BJ (cell line): ENCODE measurements at regions not wholly inside any gene's neighbourhood (a gene's known extent, or its start where the extent isn't known, plus 50 kb on each side); places are given as distances from the start of the nearest gene placed in this dataset.

Experiments used
- CTCF ChIA-PET: fragments of 350-600 bp; formaldehyde crosslinking; extraction: SDS; loops from one replicate; lab custom pipeline; 2021; ENCODE audit warnings: antibody characterized with exemption, inconsistent platforms; lab: Yijun Ruan, JAX
- POLR2A ChIA-PET: fragments of 300-600 bp; sonication (Branson Sonifier 250); formaldehyde crosslinking; extraction: SDS; loops from one replicate; lab custom pipeline; 2021; ENCODE audit warnings: antibody characterized with exemption; lab: Charles Lee
- DNase-seq: peaks from one replicate; pipeline ENCODE4 v3.0.0-alpha.2; 2011; ENCODE audit warnings: low read depth
- H3K27me3 ChIP-seq: 2 replicates; pipeline ENCODE4 v1.6.0; 2011; ENCODE audit warnings: low read length; ENCODE audit not compliant: control insufficient read depth, insufficient read depth
- H3K36me3 ChIP-seq: 2 replicates; pipeline ENCODE4 v1.5.1; 2011; ENCODE audit warnings: low read length; ENCODE audit not compliant: control insufficient read depth, insufficient read depth
- H3K4me3 ChIP-seq: 2 replicates; pipeline ENCODE4 v1.5.1; 2011; ENCODE audit warnings: low read depth, mild to moderate bottlenecking, control low read depth, low read length
- CTCF ChIP-seq: IDR thresholded peaks from 2 replicates; pipeline ENCODE4 v1.5.1; 2011; ENCODE audit warnings: low read depth, mild to moderate bottlenecking, control low read depth, inconsistent platforms, low read length, moderate library complexity; ENCODE audit not compliant: insufficient read depth

- ChIA-PET POLR2A (no interaction called here), CTCF (no interaction called here)
- no peaks in the 10 kb centered on the region for H3K27me3 ChIP-seq
- DNase-seq: no peak
- TF ChIP-seq CTCF: no peak
- H3K36me3 ChIP-seq: no peaks in the 10 kb centered on the region
- H3K4me3 ChIP-seq: no peak overlapping the region
Observed at GRCh38 chr10:121099592-121099991, 248.4 kb downstream of the WDR11 start.

DNA sequence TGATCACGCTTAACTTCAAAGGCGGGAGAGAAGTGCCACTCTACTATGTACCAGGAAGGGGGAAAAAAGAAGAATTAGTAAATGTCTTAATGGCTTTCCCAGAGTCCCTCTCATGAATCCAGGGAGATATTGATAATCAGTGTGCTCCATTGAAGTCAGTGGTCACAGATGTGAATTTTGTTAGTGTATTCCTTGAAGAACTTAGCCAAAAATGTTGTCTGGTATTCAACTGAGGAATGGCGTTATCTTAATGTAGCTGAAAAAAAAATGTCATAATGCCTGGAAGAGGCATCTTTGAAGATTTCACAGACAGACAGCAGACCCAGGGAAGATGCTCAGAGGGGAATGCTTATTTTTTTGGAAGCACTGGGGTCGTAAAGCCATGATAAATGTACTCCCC lies 250.4 kb downstream of the WDR11 start:
- POLR2A ChIA-PET: no interaction called here
- CTCF ChIA-PET: no interaction called here
- Histone ChIP-seq H3K27me3 (no peaks in the 10 kb centered on the region), H3K36me3 (no peaks in the 10 kb centered on the region), H3K4me3 (no peak overlapping the region)
- no peak for TF ChIP-seq CTCF
- no peak for DNase-seq

- ChIA-PET CTCF (no interaction called here), POLR2A (no interaction called here)
- no peaks in the 10 kb centered on the region for H3K36me3 ChIP-seq
- DNase-seq: no peak
- H3K27me3 ChIP-seq: no peaks in the 10 kb centered on the region
- TF ChIP-seq CTCF: no peak
- H3K4me3 ChIP-seq: no peak overlapping the region
Observed at GRCh38 chr10:121102706-121103105, 251.5 kb downstream of the WDR11 start.

GRCh38 chr10:121104476-121105111 lies 253.4 kb downstream of the WDR11 start:
- Histone ChIP-seq H3K36me3 (no peaks in the 10 kb centered on the region), H3K4me3 (no peak overlapping the region), H3K27me3 (no peaks in the 10 kb centered on the region)
- CTCF ChIA-PET: no interaction called here
- DNase-seq: no peak
- no peak for TF ChIP-seq CTCF
- POLR2A ChIA-PET: no interaction called here

- POLR2A ChIA-PET: no interaction called here
- CTCF ChIA-PET: no interaction called here
- no peak for TF ChIP-seq CTCF
- no peak for DNase-seq
- Histone ChIP-seq H3K4me3 (no peak overlapping the region), H3K36me3 (no peaks in the 10 kb centered on the region), H3K27me3 (no peaks in the 10 kb centered on the region)
Observed at GRCh38 chr10:121106611-121107010, 255.4 kb downstream of the WDR11 start.
